GM23248 (cell line): ENCODE measurements at regions not wholly inside any gene's neighbourhood (a gene's known extent, or its start where the extent isn't known, plus 50 kb on each side); places are given as distances from the start of the nearest gene placed in this dataset.

Source experiments
- EZH2 ChIP-seq: fragments of 200-600 bp; sonication (generic); IDR thresholded peaks from 2 replicates; pipeline ENCODE4 v1.6.1; 2018; ENCODE audit warnings: antibody characterized with exemption, mild to moderate bottlenecking; ENCODE audit not compliant: insufficient read depth, poor library complexity, severe bottlenecking
- EZH2phosphoT487 ChIP-seq: fragments of 200-600 bp; sonication (generic); IDR thresholded peaks from 2 replicates; pipeline ENCODE4 v1.6.1; 2018; ENCODE audit warnings: antibody characterized with exemption, moderate library complexity, mild to moderate bottlenecking, low read depth; ENCODE audit not compliant: insufficient read depth

DNA sequence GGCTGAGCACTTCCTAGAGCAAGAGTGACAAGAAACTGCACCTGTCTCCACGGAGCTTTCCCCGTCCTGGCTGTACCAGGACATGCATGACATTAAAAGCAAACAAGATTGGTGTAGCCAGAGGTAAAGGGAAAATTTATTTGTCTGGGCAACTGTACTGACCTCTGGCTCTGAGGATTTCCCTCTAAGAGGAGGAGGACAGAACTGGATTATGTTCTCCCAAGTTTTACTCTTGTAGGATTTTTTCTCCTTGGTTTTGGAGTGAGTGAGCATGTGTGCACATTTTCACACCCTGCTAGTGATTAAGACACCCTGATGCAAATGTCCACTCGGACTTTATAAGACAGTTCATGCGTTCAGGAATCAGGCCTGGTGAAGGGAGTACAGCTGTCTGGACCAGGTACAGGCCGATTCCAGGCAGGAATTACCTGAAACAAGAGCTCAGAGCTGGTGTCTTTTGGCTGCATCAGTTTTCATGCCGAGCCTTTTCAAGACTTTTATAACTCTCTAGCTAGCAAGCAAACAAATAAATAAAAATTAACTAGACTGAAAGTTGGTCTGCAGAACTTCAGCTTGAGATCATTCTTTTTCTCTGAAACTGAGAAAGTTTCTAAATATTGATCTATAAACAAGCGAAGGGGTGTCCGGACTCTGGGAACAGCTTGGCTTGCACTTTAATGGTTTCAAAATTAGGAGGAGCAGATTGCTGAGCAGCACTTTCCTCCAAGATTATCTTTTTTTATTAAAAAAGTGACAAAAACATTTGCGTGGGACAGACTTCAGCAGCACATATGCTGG is 51.3 kb upstream of the SPRY1 start:
- TF ChIP-seq EZH2: no peak
- no peak for TF ChIP-seq EZH2phosphoT487
